Suprapubic skin (tissue), 4 donors: ENCODE measurements at regions not wholly inside any gene's neighbourhood (a gene's known extent, or its start where the extent isn't known, plus 50 kb on each side); places are given as distances from the start of the nearest gene placed in this dataset.
"Not testable (repeated sequence)": the region's sequence is repeated elsewhere in the genome, so short reads cannot be mapped to it uniquely, and the experiment has no call there.

Source experiments
- EP300 ChIP-seq: sonication (generic); formaldehyde crosslinking; IDR thresholded peaks from one replicate; pipeline ENCODE4 v1.6.1; 2017; ENCODE audit warnings: antibody characterized with exemption
- POLR2A ChIP-seq, 2 donors: fragments of 450-650 bp; IDR thresholded peaks; one replicate each; pipeline ENCODE4 v1.6.1; 2017; ENCODE audit warnings: antibody characterized with exemption in 2 of 2, mild to moderate bottlenecking in 2 of 2, moderate library complexity in 2 of 2
- POLR2AphosphoS5 ChIP-seq, 3 donors: sonication (generic); formaldehyde crosslinking; IDR thresholded peaks; one replicate each; pipeline ENCODE4 v1.6.1; 2017; ENCODE audit warnings: antibody characterized with exemption in 3 of 3
- TF ChIP-seq, protein P1 (sequence below), 2 donors: fragments of 200-600 bp in 1 of 2; fragments of 450-650 bp in 1 of 2; sonication (generic) in 1 of 2; IDR thresholded peaks; one replicate each; pipeline ENCODE4 v1.5.1; 2016 to 2019; ENCODE audit warnings: antibody characterized with exemption in 2 of 2, mild to moderate bottlenecking in 1 of 2, moderate library complexity in 1 of 2

DNA sequence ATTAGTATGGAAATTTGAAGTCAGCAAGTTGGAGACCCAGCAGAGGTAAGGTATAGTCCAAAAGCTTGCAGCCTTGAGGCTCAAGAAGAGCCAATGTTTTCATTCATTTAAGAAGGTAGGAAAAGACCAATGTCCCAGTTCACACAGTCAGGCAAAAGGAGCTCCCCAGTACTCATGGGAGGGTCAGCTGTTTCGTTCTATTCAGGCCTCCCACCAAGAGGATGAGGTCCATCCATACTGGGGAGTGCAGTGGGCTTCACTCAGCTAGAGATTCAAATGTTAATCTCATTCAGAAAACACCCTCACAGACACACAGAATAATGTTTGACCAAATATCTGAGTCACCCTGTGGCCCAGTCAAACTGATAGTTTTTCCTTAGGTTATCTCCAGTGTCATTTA, 96.9 kb upstream of the ZNF658 start:
- TF ChIP-seq, protein P1, sequence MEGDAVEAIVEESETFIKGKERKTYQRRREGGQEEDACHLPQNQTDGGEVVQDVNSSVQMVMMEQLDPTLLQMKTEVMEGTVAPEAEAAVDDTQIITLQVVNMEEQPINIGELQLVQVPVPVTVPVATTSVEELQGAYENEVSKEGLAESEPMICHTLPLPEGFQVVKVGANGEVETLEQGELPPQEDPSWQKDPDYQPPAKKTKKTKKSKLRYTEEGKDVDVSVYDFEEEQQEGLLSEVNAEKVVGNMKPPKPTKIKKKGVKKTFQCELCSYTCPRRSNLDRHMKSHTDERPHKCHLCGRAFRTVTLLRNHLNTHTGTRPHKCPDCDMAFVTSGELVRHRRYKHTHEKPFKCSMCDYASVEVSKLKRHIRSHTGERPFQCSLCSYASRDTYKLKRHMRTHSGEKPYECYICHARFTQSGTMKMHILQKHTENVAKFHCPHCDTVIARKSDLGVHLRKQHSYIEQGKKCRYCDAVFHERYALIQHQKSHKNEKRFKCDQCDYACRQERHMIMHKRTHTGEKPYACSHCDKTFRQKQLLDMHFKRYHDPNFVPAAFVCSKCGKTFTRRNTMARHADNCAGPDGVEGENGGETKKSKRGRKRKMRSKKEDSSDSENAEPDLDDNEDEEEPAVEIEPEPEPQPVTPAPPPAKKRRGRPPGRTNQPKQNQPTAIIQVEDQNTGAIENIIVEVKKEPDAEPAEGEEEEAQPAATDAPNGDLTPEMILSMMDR (IDR thresholded peaks at IDR 0.05): not testable (repeated sequence)
- TF ChIP-seq POLR2A (IDR thresholded peaks at IDR 0.05); EP300; POLR2AphosphoS5 (IDR thresholded peaks at IDR 0.05): not testable (repeated sequence)
